Astrocyte (in vitro differentiated cells and primary cell): ENCODE measurements at regions not wholly inside any gene's neighbourhood (a gene's known extent, or its start where the extent isn't known, plus 50 kb on each side); places are given as distances from the start of the nearest gene placed in this dataset.

Source experiments
- DNase-seq: peaks from one replicate; pipeline ENCODE4 v3.0.0-alpha.2; 2010; ENCODE audit warnings: low read depth
- FAIRE-seq: peaks from 2 replicates; lab custom pipeline; 2011; peaks lifted over from hg19 to GRCh38; lab: Jason Lieb, UNC
- H2AFZ ChIP-seq: 2 replicates; pipeline ENCODE4 v1.6.0; 2012; ENCODE audit warnings: low read depth, low read length, inconsistent platforms
- H3K27ac ChIP-seq: 2 replicates; pipeline ENCODE4 v1.5.1; 2011; ENCODE audit warnings: low read depth, low read length, inconsistent platforms
- H3K27me3 ChIP-seq: 2 replicates; pipeline ENCODE4 v1.6.0; 2011; ENCODE audit warnings: low read length, inconsistent platforms; ENCODE audit not compliant: insufficient read depth
- H3K36me3 ChIP-seq: 2 replicates; pipeline ENCODE4 v1.5.1; 2011; ENCODE audit warnings: low read length, inconsistent platforms; ENCODE audit not compliant: insufficient read depth
- H3K4me1 ChIP-seq: 2 replicates; pipeline ENCODE4 v1.5.1; 2011; ENCODE audit warnings: low read length, inconsistent platforms; ENCODE audit not compliant: insufficient read depth
- H3K4me2 ChIP-seq: 2 replicates; pipeline ENCODE4 v1.6.0; 2012; ENCODE audit warnings: low read length, inconsistent platforms
- H3K4me3 ChIP-seq: 2 replicates; pipeline ENCODE4 v1.5.1; 2011; ENCODE audit warnings: low read depth, mild to moderate bottlenecking, low read length, inconsistent platforms; ENCODE audit not compliant: insufficient read depth
- H3K79me2 ChIP-seq: 2 replicates; pipeline ENCODE4 v1.6.0; 2012; ENCODE audit warnings: mild to moderate bottlenecking, low read length, inconsistent platforms; ENCODE audit not compliant: insufficient read depth
- H3K9ac ChIP-seq: 2 replicates; pipeline ENCODE4 v1.6.0; 2012; ENCODE audit warnings: mild to moderate bottlenecking, low read length, inconsistent platforms
- H3K9me3 ChIP-seq: 2 replicates; pipeline ENCODE4 v1.5.1; 2012; ENCODE audit warnings: low read depth, mild to moderate bottlenecking, low read length, inconsistent platforms; ENCODE audit not compliant: insufficient read depth
- H4K20me1 ChIP-seq: 2 replicates; pipeline ENCODE4 v1.6.0; 2012; ENCODE audit warnings: low read length, inconsistent platforms; ENCODE audit not compliant: insufficient read depth
- H3K27ac Mint-ChIP-seq: one replicate; pipeline ENCODE4 v1.8.0; 2021; ENCODE audit warnings: mild to moderate bottlenecking, mixed read lengths; ENCODE audit not compliant: unreplicated experiment
- H3K27me3 Mint-ChIP-seq: one replicate; pipeline ENCODE4 v1.8.0; 2021; ENCODE audit warnings: low read depth, mixed read lengths; ENCODE audit not compliant: unreplicated experiment
- H3K36me3 Mint-ChIP-seq: one replicate; pipeline ENCODE4 v1.8.0; 2021; ENCODE audit warnings: low read depth, mixed read lengths; ENCODE audit not compliant: unreplicated experiment
- H3K4me1 Mint-ChIP-seq: one replicate; pipeline ENCODE4 v1.8.0; 2021; ENCODE audit warnings: low read depth, mixed read lengths; ENCODE audit not compliant: unreplicated experiment
- H3K4me3 Mint-ChIP-seq: one replicate; pipeline ENCODE4 v1.8.0; 2021; ENCODE audit warnings: mild to moderate bottlenecking, moderate library complexity, mixed read lengths; ENCODE audit not compliant: unreplicated experiment
- H3K9me3 Mint-ChIP-seq: one replicate; pipeline ENCODE4 v1.8.0; 2021; ENCODE audit warnings: mild to moderate bottlenecking, mixed read lengths; ENCODE audit not compliant: unreplicated experiment
- EZH2 ChIP-seq: IDR thresholded peaks from 2 replicates; pipeline ENCODE4 v1.6.1; 2012; ENCODE audit warnings: mild to moderate bottlenecking, low read length, inconsistent platforms; ENCODE audit not compliant: insufficient read depth
- TF ChIP-seq, protein P1 (sequence below): IDR thresholded peaks from 2 replicates; pipeline ENCODE4 v1.5.1; 2011; ENCODE audit warnings: low read depth, mild to moderate bottlenecking, inconsistent platforms, low read length, moderate library complexity; ENCODE audit not compliant: insufficient read depth

DNA sequence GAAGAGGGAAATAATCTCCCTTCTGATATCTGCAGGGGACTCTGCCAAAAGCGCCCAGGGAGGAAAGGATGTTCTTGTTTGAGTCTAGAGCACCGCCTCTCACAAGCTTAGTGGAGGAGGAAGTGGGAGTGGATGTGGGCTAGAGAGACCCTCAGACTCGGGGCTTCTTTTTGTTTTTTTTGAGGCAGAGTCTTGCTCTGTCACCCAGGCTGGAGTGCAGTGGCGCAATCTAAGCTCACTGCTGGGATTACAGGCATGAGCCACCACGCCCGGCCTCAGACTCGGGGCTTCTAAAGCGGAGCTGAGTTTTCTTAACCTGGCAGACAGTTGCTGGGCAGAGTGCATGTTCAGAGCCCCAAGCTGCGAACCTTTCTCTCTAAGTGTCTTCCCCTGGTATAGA, 310.8 kb downstream of the BMP7 start:
- no peak for FAIRE-seq
- Mint-ChIP-seq H3K36me3 (no peaks in the 10 kb centered on the region), H3K9me3 (no peaks in the 10 kb centered on the region)

DNA sequence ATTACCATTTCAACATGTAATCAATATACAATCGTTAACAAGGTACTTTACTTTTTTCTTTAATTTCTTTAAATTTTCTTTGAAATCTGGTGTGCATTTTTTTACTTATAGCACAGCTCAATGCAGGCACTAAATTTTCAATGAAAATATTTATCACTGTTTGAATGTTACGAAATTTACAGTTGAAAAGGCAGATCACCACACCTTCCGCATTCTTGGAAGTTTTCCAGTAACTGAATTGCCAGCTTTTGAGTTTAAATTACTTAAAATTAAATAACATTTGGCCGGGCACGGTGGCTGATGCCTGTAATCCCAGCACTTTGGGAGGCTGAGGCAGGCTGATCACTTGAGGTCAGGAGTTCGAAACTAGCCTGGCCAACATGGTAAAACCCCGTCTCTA, 309.9 kb downstream of the BMP7 start:
- TF ChIP-seq EZH2 = no peak
- TF ChIP-seq, protein P1, sequence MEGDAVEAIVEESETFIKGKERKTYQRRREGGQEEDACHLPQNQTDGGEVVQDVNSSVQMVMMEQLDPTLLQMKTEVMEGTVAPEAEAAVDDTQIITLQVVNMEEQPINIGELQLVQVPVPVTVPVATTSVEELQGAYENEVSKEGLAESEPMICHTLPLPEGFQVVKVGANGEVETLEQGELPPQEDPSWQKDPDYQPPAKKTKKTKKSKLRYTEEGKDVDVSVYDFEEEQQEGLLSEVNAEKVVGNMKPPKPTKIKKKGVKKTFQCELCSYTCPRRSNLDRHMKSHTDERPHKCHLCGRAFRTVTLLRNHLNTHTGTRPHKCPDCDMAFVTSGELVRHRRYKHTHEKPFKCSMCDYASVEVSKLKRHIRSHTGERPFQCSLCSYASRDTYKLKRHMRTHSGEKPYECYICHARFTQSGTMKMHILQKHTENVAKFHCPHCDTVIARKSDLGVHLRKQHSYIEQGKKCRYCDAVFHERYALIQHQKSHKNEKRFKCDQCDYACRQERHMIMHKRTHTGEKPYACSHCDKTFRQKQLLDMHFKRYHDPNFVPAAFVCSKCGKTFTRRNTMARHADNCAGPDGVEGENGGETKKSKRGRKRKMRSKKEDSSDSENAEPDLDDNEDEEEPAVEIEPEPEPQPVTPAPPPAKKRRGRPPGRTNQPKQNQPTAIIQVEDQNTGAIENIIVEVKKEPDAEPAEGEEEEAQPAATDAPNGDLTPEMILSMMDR = no peak
- Histone ChIP-seq H3K4me3 (no peak overlapping the region), H2AFZ (no peak overlapping the region), H3K27ac (no peak overlapping the region), H3K4me1 (no peaks in the 10 kb centered on the region), H3K79me2 (no peaks in the 10 kb centered on the region), H3K36me3 (no peaks in the 10 kb centered on the region), H3K27me3 (peaks cover 20% of the 10 kb centered on the region), H4K20me1 (no peaks in the 10 kb centered on the region), H3K4me2 (no peak overlapping the region), H3K9me3 (no peaks in the 10 kb centered on the region), H3K9ac (no peak overlapping the region)
- FAIRE-seq (no peak), DNase-seq (no peak)
- H3K4me3 Mint-ChIP-seq = no peak overlapping the region
- H3K27me3 Mint-ChIP-seq = peaks cover 41% of the 10 kb centered on the region
- H3K4me1 Mint-ChIP-seq = no peaks in the 10 kb centered on the region
- no peaks in the 10 kb centered on the region for H3K36me3 Mint-ChIP-seq
- H3K27ac Mint-ChIP-seq = no peak overlapping the region
- H3K9me3 Mint-ChIP-seq = no peaks in the 10 kb centered on the region

More for the DNA sequence above, 310.8 kb downstream of the BMP7 start:
- Histone ChIP-seq H3K4me2 (no peak overlapping the region), H3K27me3 (peaks cover 26% of the 10 kb centered on the region), H3K9ac (no peak overlapping the region), H4K20me1 (no peaks in the 10 kb centered on the region), H3K79me2 (no peaks in the 10 kb centered on the region), H3K36me3 (no peaks in the 10 kb centered on the region), H3K4me1 (no peaks in the 10 kb centered on the region), H2AFZ (no peak overlapping the region), H3K9me3 (no peaks in the 10 kb centered on the region), H3K4me3 (no peak overlapping the region), H3K27ac (no peak overlapping the region)
- DNase-seq = no peak
- no peak overlapping the region for H3K27ac Mint-ChIP-seq
- H3K4me1 Mint-ChIP-seq = no peaks in the 10 kb centered on the region
- TF ChIP-seq, protein P1 = no peak
- H3K27me3 Mint-ChIP-seq = peaks cover 40% of the 10 kb centered on the region
- no peak overlapping the region for H3K4me3 Mint-ChIP-seq

DNA sequence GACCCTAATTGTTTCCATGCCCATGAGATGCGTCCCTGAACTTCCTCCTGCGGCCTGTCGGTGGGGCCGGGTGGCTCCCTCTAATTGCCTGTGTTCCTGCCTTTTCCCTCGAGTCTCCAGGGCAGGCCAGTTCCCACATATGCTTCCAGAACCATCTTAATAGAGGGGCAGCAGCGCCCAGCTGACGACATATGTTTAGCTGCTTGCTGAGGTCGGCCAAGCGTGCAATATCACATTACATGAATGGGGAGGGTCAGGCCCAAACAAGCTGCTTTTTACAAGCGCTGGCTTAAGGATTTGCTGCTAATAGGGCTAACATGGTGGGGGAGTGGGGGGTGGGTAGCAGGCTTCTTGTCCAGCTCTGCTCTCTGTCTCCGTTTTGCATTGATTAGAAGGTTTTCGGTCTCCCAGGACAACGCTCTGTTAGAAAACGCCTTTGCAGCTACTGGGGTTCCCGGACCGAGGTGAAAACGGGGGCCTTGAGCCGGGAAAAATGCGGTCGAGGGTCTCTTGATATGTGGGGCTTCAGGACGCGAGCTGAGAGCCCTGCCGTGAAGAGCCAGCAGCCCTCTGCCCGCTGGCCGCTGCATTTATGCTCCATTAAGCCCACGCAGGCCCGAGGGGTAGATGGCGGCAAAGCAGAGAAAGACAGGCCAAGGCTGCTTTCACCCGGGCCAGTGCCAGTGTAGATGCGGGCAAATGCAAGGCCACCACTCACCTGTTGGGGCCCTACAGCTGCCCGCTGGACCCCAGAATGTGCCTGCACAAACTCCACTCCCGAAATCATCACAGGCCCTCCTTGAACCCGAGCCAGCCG, 308.5 kb downstream of the BMP7 start:
- FAIRE-seq = no peak
- Mint-ChIP-seq H3K27ac (no peak overlapping the region), H3K9me3 (peaks cover 5% of the 10 kb centered on the region), H3K27me3 (peaks cover 44% of the 10 kb centered on the region), H3K4me3 (no peak overlapping the region), H3K36me3 (no peaks in the 10 kb centered on the region), H3K4me1 (no peaks in the 10 kb centered on the region)
- Histone ChIP-seq H4K20me1 (no peaks in the 10 kb centered on the region), H3K4me3 (no peak overlapping the region), H3K9ac (no peak overlapping the region), H3K4me2 (peak overlapping the region; percentile 15), H3K9me3 (peaks cover 7% of the 10 kb centered on the region), H3K36me3 (no peaks in the 10 kb centered on the region), H2AFZ (no peak overlapping the region), H3K4me1 (no peaks in the 10 kb centered on the region), H3K27me3 (peaks cover 23% of the 10 kb centered on the region), H3K27ac (no peak overlapping the region), H3K79me2 (no peaks in the 10 kb centered on the region)
- DNase-seq = peak; percentile 14
- no peak for TF ChIP-seq EZH2
- TF ChIP-seq, protein P1 = no peak
